Activated CD4-positive, alpha-beta T cell treated with anti-CD3 and anti-CD28 coated beads, Interleukin-2, Interleukin-4, amounts not matched to agents 100 ng/mL and 50 ng/mL, durations not matched to agents 16 hours and 8 hours (primary cell): ENCODE measurements at regions not wholly inside any gene's neighbourhood (a gene's known extent, or its start where the extent isn't known, plus 50 kb on each side); places are given as distances from the start of the nearest gene placed in this dataset.

Experiments
- DNase-seq: peaks from one replicate; pipeline ENCODE4 v3.0.0-alpha.2; 2020; ENCODE audit warnings: low spot score

GRCh38 chr9:13716601-13717321 lies 437.3 kb upstream of the MPDZ start:
- no peak for DNase-seq

- DNase-seq, result no peak
These were observed 436.6 kb upstream of the MPDZ start for GRCh38 chr9:13716090-13716489.

- no peak for DNase-seq
These were observed 435.9 kb upstream of the MPDZ start for GRCh38 chr9:13715430-13715829.

GRCh38 chr9:13707612-13708576 lies 428.4 kb upstream of the MPDZ start:
- no peak for DNase-seq

GRCh38 chr9:13705918-13706317 lies 426.4 kb upstream of the MPDZ start:
- DNase-seq, result no peak

- DNase-seq, result no peak
These were observed 425.9 kb upstream of the MPDZ start for GRCh38 chr9:13705373-13705772.

GRCh38 chr9:13690595-13690994 lies 411.1 kb upstream of the MPDZ start:
- no peak for DNase-seq

- DNase-seq, result no peak
These were observed 410.4 kb upstream of the MPDZ start for GRCh38 chr9:13689925-13690324.

- no peak for DNase-seq
These were observed 409.6 kb upstream of the MPDZ start for GRCh38 chr9:13688990-13689600.

- DNase-seq, result no peak
These were observed 408.9 kb upstream of the MPDZ start for GRCh38 chr9:13688223-13688989.

GRCh38 chr9:13684656-13685055 lies 405.2 kb upstream of the MPDZ start:
- DNase-seq, result no peak

GRCh38 chr9:13677801-13678200 lies 398.3 kb upstream of the MPDZ start:
- no peak for DNase-seq

- DNase-seq, result no peak
These were observed 396.1 kb upstream of the MPDZ start for GRCh38 chr9:13675638-13676000.

GRCh38 chr9:13674926-13675637 lies 395.6 kb upstream of the MPDZ start:
- no peak for DNase-seq

GRCh38 chr9:13673348-13673747 lies 393.9 kb upstream of the MPDZ start:
- DNase-seq, result no peak

GRCh38 chr9:13665418-13666066 lies 386.1 kb upstream of the MPDZ start:
- DNase-seq, result no peak

GRCh38 chr9:13661014-13661413 lies 381.5 kb upstream of the MPDZ start:
- no peak for DNase-seq

GRCh38 chr9:13651969-13652663 lies 372.6 kb upstream of the MPDZ start:
- no peak for DNase-seq

- no peak for DNase-seq
These were observed 372.0 kb upstream of the MPDZ start for GRCh38 chr9:13651526-13651925.

GRCh38 chr9:13648676-13649075 lies 369.2 kb upstream of the MPDZ start:
- DNase-seq, result no peak
